HG02588 (cell line): ENCODE measurements at regions not wholly inside any gene's neighbourhood (a gene's known extent, or its start where the extent isn't known, plus 50 kb on each side); places are given as distances from the start of the nearest gene placed in this dataset.

Experiments used
- ATAC-seq: cut with Tn5 transposase; IDR thresholded peaks from one replicate; pipeline ENCODE4 v1.9.1; 2021; ENCODE audit warnings: mild to moderate bottlenecking, moderate library complexity; ENCODE audit not compliant: unreplicated experiment

DNA sequence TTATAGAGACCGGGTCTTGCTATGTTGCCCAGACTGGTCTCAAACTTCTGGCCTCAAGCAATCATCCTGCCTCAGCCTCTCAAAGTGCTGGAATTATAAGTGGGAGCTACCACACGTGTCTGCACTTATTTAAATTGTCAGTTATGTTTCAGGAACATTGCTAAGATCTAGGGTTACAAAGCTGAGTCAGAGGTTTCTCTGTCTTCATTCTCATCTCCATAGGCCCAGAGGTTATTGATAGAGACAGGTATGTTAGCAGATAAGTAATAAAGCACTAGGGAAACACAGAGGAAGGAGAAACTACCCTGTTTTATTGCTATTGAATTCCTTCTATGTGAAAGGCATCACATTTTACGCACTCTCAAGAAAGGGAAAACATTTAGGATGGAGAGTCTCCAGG lies 214.1 kb downstream of the REEP3 start:
- no peak for ATAC-seq

DNA sequence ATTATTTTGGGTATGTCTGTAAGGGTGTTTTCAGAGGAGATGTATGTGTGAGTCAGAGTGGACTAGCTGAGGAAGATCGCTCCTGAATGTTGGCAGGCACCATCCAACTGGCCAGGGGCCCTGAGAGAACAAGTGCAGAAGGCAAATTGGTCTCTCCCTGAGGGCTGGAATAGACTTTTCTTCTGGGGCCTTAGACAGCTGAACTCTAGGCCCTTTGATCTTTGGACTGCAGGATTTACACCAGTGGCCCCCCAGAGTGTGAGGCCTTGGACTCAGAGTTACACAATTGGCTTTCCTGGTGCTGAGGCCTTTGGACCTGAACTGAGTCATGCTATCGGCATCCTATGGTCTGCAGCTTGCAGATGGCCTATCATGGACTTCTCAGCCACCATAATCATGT lies 217.2 kb downstream of the REEP3 start:
- no peak for ATAC-seq

DNA sequence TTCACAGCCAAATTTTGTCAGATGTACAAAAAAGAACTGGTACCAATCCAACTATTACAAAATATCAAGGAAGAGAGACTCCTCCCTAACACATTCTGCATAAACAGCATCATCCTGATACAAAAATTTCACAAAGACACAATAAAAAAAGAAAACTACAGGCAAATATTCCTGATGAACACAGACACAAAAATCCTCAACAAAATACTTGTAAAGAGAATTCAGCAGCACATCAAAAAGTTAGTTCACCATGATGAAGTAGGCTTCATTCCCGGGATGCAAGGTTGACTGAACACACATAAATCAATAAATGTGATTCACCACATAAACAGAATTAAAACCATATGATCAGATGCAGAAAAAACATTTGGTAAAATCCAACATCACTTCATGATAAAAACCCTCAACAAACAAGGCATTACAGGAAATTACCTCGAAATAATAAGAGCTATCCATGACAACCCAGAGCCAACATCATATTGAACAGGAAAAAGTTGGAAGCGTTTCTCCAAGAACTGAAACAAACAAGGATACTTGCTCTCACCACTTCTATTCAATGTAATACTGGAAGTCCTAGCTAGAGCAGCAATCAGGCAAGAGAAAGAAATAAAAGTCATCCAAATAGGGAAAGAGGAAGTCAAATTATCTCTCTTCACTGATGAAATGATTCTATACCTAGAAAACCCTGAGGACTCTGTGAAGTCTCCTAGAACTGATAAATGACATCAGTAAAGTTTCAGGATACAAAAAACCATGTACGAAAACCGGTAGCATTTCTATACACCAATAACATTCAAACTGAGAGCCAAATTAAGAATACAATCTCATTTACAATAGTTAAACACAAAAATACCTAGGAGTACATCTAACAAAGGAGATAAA lies 223.1 kb downstream of the REEP3 start:
- no peak for ATAC-seq

DNA sequence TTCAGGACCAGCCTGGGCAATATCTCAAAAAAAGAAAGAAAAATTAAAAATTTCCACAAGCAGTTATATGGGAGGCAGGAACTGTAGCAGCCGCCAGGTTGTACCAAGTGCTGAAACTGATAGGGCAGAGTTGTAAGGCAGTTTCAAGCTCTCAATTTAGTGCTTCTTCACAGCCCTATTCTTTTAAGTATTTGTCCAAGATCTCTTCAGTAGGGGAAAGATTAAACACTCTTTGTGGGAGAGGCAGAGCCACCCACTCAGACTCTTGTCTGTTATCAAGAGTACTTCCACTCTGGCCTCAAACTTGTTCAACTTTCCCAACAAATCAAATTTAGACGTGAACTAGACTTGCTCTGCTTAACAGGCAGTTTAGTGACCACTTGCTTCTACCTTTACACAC lies 228.7 kb downstream of the REEP3 start:
- ATAC-seq: no peak

DNA sequence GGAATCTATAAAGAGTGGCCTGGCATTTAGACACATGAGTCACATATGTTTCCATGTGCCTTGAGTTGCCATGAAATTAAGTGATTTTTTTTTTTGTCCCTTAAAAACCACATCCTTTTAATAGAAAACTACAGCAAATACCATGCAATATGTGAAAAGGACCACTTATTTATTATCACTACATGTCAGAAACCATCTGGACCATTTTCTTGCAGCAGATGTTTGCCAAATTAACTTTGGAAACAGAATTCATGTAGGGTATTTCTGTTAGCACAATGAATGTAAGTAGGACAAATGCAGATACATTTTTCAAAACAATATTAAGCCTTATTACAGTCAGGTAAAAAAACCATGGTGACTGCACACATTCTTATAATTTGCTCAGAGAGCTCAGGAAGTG lies 230.6 kb downstream of the REEP3 start:
- no peak for ATAC-seq

DNA sequence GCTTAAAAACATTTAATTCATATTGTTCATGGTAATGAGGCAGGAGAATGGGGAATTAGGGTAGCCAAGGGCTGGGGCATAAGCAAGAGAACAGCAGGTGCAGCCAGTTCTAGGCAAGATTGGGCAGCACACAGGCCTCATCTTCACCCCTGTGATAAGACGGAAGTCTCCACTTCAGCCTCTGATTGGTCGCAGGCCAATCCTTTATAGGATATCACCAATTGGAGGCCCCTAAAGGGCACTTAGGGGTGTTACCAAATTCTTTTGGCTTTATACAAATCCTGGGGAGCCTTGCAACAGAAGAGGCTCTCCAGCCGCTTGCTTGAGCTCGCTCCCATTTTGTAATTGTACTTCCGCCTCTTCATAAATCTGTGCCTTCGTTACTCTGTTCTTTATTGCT lies 231.1 kb downstream of the REEP3 start:
- no peak for ATAC-seq

DNA sequence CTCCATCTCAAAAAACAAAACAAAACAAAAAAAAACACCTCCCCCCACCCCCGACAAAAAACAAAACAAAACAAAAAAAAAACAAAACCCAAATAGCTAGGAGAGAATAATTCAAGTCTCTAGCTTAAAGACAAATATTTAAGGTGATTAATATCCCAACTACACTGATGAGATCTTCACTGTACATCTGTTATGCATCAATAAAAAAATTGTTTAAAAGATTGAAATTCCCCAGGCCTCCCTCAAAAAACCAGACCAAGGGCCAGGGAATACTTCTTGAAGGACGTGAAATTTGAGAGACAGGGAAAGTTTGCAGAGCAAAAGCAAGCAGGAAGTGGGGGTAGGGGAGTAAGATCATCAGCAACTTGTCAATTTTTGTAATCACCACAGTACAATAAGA lies 232.6 kb downstream of the REEP3 start:
- ATAC-seq: no peak

DNA sequence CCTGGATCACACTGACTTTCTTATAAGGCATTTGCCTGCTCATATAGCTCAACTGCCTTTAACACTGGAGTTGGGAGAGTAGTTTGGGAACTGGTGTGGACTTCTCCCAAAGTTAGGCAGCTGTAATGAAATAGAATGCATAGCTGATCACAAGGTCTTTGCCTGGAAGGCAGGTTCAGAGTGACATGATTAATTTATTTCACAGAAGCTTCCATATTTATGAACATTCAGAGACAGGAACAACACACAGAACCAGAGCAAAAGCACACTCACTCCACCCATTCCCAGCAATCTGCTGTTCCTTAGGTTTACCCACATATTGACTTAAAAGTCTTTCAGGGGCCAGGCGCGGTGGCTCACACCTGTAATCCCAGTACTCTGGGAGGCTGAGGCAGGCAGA lies 234.2 kb downstream of the REEP3 start:
- ATAC-seq: no peak

DNA sequence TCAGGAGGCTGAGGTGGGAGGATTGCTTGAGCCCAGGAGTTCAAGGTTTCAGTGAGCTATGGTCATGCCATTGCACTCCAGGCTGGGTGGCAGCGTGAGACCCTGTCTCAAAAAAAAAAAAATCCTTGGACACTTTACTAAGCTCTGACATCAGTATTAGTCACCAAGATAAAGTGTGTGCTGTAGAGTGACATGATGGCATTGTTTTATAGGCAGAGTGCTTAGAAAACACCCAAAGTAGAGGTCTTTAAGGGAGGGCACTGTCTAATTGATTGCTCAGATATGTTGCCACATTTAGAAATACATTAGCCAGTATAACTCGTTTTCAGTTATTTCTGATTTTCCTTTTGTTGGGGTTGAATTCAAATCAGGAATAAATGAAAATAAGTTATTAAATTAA lies 235.9 kb downstream of the REEP3 start:
- ATAC-seq: no peak

DNA sequence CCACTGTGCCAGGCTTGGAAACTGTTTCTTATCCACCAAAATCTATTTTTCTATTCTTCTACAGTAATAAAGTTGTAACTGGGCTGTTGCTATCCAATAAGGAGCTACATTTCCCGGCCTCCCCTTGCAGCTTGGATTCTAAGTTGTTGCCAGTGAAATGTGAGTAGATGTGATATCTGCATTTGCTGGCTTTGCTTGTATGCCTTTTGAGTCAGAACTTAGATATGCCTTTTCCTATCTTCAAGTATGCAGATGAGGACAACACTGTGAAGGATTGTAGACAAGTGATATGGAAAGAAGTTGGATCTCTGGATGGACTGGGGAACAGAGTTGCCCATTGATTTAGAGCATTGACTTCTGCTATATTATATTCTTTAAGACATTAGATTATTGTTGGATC lies 236.9 kb downstream of the REEP3 start:
- ATAC-seq: no peak

DNA sequence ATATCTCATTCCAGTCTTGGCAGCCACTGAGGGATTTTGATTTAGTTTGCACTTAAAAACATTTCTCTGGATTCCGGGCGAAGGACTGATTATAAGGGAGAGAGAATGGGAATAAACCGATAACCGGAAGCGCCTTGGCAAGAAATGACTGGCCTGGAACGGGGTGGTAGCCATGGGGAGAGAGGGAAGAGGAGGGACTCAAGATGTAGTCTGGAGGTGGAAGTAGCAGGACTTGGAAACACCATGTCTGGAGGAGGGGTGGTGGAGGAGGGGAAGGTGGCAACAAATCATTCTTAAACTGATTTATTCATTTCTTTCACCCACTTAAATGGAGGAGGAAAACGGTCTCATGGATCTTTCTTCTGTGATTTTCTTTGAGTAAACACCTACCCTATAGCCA lies 238.1 kb downstream of the REEP3 start:
- no peak for ATAC-seq

DNA sequence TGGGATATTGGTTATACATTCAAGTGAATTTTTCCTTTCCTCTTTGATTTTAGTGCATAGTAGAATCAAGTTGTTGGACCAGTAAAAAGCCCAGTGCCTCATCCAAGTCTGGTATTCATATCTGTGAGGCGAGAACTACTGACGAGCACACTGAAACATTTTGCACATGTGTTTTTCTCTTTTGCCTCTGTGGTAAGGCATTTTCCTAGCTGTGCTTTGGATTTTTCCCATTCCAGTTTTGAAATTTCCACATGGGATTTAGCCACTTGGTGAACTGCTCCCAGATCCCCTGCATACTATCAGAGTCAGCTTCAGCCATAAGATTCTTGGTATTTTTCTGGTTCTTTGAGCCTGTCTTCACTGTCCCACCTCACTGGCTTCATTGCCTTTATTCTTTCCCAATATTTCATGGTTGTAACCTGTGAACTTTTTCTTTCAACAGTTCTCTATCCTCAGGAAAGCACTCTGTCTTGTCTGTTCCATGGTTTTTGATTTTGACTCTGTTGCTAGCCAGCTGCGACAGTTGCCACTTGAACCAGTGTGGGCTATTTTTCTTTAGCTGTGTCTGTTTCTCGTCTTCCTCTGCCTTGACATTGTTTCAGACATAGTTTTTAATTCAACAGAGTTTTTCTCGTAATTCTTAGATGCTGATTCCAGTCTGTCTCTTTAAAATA lies 239.0 kb downstream of the REEP3 start:
- ATAC-seq: no peak

DNA sequence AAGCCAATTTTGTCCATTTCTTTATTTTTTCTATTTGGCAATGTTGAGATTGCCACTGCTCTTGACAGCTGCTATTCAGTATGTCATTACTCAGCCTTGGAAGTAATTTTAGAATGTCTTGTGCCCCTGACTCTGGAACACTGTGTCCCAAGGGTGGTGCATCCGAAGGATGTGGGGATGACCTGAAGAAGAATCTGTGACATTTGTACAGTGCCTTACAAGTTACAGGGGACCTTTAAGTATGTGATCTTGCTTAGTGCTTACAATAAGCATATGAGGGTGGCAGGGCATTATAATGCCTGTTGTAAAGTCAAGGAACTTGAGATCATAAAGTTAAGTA lies 239.5 kb downstream of the REEP3 start:
- ATAC-seq: no peak

DNA sequence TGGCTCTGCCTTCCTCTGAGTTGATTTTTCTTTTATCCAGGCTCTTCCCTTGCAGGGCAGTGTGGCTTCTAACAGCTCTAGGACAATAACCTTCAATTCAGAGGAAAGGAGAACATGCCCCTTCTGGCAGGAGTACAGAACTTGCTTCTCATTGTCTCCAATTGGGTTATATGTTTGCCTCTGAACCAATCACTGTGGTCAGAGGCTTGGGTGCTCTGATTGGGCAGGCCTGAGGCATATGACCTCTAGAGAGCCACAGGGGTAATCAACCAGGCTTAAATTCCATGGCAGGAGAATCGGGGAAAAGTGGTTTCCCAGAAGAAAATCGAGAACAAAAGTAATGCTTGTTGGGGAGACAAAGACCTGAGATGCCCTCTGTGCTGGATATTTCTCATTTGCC lies 240.0 kb downstream of the REEP3 start:
- ATAC-seq: no peak

DNA sequence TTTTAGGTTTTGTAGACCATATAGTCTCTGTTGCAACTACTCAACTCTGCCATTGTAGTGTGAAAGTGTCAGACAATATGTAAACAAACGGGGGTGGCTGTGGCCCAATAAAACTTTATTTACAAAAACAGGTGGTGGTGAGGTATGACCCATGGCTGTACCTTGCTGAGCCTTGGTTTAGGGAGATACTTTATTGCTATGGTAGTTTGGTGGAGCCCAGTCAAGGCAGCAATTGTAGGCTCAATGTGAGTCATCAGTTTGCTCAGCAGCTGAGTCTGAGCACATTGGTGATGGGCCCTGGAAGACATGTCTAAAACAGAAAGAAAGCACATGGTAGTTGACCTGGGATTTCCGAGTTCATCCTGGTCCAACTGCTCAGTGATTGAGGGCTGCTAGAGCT lies 242.5 kb downstream of the REEP3 start:
- no peak for ATAC-seq

DNA sequence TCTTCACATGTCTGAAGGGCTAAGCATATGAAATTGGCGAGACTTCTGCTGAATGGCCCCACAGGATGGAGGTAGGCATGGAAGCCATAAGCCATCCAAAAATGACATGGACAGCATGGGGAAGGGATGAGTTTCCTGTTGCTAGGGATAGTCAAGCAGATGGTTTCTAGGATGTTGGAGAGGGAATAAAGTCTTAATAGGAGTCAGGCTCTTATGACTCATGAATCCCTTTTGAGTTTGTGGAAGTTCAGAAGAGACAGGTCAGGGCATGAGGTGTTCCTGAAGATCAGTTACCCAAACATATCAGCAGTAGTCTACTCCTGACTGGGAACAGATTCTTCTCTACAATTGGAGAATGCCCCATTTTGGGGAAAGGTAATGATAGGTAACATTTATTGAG lies 243.9 kb downstream of the REEP3 start:
- ATAC-seq: no peak

DNA sequence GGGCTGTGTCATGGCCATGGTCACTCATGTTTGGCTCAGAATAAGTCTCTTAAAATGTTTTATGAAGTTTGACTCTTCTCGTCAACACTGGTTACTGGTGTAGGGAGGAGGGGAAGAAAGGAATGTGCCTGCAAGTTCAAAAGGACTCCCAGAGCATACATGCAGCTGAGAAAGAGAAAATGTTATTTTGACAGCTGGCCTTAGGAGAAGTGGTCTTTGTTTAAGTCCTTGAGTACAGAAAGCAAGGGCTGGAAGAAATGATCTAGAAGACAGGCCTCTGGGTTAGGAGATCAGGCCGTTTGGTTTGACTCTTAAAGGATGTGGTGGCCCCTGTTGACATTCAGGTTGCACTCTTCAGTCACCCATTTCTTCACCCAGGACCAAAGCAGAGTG lies 245.5 kb downstream of the REEP3 start:
- no peak for ATAC-seq

DNA sequence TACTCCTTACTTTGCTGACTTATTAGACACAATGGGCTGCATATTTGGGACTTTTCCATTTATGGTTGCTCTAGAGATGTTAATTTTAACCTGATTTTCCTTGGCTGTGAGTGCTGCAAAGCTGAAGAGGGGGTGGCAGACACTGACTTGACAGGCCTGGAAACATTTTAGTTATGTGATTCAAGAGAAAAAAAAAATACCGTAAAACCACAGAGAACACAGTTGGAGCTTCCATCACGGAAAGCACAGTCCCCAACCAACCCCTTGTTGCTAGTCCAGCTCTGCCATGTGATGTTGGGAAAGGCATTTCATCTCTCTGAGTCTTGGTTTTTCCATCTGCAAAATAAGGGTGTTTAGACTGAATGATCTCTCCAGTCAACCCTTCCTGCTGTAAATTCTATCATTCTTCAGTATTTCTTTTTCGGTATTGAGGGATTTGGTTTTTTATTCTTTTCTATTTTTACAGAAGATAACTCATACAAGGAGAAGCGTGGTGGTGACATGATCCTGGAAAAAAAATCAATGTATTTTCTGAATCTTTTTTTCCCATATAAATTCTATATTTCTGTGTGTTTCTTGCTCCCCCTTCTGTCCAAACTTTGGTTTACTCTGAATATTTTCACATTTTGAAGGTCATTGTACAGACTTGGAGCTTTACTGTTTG lies 246.1 kb downstream of the REEP3 start:
- ATAC-seq: no peak

DNA sequence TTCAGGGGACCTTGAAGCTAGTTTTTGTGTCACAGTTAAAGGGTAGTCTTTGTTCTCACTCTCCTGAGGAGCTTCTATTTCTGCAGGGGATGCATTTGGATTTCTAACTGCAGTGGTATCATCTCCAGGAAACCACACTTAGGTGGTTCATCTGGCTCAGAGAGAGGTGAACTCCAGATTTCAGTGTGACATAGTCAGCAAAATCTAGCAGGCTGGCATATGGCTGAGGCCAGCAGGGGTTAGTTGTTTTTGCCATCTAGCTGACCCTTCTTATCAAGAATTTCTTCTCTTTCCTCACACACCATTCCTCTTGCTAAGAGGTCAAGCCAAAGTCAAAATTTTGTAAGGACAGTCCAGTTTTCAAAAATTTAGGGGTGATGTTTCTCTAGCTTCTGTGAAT lies 248.2 kb downstream of the REEP3 start:
- no peak for ATAC-seq

DNA sequence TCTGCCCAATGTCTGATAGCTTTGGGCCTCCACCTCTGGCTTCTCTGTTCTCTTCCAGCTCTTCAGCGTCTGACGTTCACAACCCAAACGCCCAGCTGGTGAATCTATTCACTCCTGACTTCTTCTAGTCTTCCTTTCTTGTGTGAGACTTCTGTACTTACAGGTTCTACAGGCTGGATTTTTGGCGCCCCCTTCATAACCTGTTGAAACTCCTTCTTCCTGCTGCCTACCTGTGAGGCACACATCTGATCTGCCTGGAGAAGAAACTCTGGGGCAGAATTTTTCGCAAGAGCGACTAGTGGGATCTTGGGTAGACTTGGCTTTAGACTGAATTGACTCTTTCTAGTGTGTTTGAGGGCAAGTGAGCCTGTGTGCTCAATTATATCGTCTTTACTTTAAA lies 249.3 kb downstream of the REEP3 start:
- no peak for ATAC-seq

DNA sequence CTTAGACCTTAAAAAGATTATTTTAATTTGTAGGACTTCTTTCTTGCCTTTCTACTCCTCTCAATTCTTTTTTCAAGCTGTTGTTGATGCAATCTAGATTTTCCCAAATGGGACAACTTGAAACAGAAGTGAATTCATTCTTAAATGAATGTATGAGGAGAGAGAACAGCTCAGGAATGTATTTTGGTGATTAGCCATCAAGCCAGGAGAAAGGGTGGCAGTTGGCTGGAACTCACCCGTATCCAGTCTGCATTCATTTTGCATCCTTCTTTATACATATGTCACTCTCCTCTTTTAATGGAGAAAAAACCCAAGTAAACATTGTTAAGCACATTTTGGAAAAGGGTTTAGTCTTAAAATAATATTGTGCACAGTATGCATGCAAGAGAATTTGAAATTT lies 251.3 kb downstream of the REEP3 start:
- ATAC-seq: no peak

DNA sequence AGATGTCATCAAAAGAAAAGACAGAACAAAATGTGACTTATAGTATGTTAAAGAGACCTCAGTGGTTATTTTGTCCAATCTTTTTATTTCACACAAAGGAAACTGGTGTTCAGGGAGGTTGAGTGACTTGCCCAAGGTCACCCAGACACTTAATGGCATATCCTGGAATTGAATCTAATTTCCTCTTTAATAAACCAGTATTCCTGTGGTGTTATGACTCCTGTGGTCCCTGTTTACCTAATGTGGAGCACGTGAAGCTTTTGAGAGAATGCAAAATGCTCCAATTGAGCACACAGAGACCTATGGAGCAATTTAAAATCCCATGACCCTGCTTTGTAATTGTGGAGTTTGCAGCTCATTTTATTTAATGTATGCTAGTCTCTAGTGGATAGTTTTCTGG lies 251.9 kb downstream of the REEP3 start:
- ATAC-seq: no peak
